HL-60 (cell line): ENCODE measurements at regions not wholly inside any gene's neighbourhood (a gene's known extent, or its start where the extent isn't known, plus 50 kb on each side); places are given as distances from the start of the nearest gene placed in this dataset.

ENCODE experiments used
- DNase-seq, 2 experiments: peaks; one replicate each; pipeline ENCODE4 v3.0.0-alpha.2; 2010 to 2020; ENCODE audit warnings: low read depth in 1 of 2, low spot score in 1 of 2
- H3K27ac ChIP-seq: fragments of 250-450 bp; sonication (Bioruptor Pico); replicated peaks from 2 replicates; pipeline ENCODE4 v1.5.1; 2020; ENCODE audit warnings: mild to moderate bottlenecking, moderate library complexity
- H3K27me3 ChIP-seq: fragments of 250-450 bp; sonication (Bioruptor Pico); 2 replicates; pipeline ENCODE4 v1.5.1; 2021; ENCODE audit warnings: mild to moderate bottlenecking, moderate library complexity; ENCODE audit not compliant: insufficient read depth, poor library complexity, severe bottlenecking
- H3K4me3 ChIP-seq: replicated peaks from 2 replicates; pipeline ENCODE4 v1.5.1; 2011; ENCODE audit warnings: mild to moderate bottlenecking, control low read depth, low read length; ENCODE audit not compliant: insufficient read depth
- GABPA ChIP-seq: IDR thresholded peaks from 2 replicates; pipeline ENCODE4 v1.6.1; 2012; ENCODE audit warnings: low read depth
- POLR2AphosphoS5 ChIP-seq: IDR thresholded peaks from 2 replicates; pipeline ENCODE4 v1.6.1; 2012; ENCODE audit warnings: low read depth
- REST ChIP-seq: IDR thresholded peaks from 2 replicates; pipeline ENCODE4 v1.6.1; 2012; ENCODE audit warnings: low read depth; ENCODE audit not compliant: insufficient replicate concordance
- SPI1 ChIP-seq: IDR thresholded peaks from 2 replicates; pipeline ENCODE4 v1.6.1; 2012; ENCODE audit warnings: low read depth, mild to moderate bottlenecking, borderline replicate concordance
- TF ChIP-seq, protein P1 (sequence below): IDR thresholded peaks from one replicate; pipeline ENCODE4 v1.5.1; 2011; ENCODE audit warnings: low read length, control low read depth, inconsistent platforms; ENCODE audit not compliant: insufficient read depth

- TF ChIP-seq POLR2AphosphoS5 = no peak
- no peak for TF ChIP-seq GABPA
- TF ChIP-seq, protein P1, sequence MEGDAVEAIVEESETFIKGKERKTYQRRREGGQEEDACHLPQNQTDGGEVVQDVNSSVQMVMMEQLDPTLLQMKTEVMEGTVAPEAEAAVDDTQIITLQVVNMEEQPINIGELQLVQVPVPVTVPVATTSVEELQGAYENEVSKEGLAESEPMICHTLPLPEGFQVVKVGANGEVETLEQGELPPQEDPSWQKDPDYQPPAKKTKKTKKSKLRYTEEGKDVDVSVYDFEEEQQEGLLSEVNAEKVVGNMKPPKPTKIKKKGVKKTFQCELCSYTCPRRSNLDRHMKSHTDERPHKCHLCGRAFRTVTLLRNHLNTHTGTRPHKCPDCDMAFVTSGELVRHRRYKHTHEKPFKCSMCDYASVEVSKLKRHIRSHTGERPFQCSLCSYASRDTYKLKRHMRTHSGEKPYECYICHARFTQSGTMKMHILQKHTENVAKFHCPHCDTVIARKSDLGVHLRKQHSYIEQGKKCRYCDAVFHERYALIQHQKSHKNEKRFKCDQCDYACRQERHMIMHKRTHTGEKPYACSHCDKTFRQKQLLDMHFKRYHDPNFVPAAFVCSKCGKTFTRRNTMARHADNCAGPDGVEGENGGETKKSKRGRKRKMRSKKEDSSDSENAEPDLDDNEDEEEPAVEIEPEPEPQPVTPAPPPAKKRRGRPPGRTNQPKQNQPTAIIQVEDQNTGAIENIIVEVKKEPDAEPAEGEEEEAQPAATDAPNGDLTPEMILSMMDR = no peak
- no peak for DNase-seq
- Histone ChIP-seq H3K27ac (no peak overlapping the region), H3K4me3 (no peak overlapping the region), H3K27me3 (peaks cover 18% of the 10 kb centered on the region)
These were observed 178.2 kb downstream of the INHBB start for GRCh38 chr2:120524174-120524573.

DNA sequence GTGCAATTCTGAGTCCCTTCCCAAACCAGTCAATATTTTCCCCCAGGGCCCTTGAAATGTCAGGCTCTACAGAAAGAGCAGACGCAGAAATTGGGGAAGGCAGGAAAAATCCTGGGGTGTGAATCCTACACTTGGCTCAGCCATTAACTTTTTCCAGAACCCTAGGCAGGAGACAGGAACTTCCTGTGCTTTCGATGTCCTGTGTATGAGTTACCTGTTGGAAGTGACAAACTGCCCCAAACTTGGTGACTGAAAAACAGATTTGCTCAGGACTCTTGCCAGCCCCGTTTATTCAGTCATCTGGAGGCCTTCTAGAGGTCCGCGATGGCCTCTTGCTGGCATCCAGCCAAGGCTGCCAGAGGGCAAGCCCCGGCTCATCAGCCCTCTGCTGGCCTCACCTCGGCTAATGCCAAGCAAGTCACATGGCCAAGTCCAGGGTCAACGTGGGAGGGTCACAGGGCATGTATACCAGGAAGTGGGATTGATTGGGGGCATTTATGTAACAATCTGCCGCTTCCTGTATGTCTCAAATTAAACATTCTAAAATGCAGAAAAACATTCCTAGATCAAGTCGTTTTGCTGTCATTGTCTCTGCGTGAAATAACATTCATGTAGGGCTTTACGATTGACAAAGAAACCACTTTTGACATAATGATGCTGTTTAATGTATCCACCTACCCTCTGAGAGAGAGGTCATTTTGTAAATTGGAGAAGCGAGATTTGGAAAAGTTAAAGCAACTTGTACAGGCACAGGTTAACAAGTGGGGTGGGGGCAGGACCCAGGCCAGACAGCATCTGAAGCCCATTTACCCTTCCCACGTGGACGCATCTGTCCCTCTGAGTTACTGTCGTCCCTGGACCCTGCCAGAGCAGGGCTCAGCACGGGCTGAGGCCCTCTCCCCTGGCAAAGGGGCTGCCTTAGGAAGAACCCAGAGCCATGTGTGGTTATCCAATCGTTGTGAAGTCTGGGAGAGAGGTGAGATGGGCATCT is 179.4 kb downstream of the INHBB start:
- no peak overlapping the region for H3K4me3 ChIP-seq
- TF ChIP-seq SPI1 (no peak), POLR2AphosphoS5 (no peak)
- H3K27ac ChIP-seq = no peak overlapping the region
- no peak for DNase-seq
- H3K27me3 ChIP-seq = peaks cover 18% of the 10 kb centered on the region

- Histone ChIP-seq H3K27me3 (peaks cover 18% of the 10 kb centered on the region), H3K27ac (no peak overlapping the region), H3K4me3 (no peak overlapping the region)
- TF ChIP-seq, protein P1 = no peak
- TF ChIP-seq GABPA = no peak
- TF ChIP-seq POLR2AphosphoS5 = no peak
- TF ChIP-seq REST = no peak
- TF ChIP-seq SPI1 = no peak
- DNase-seq = no peak
These were observed 180.2 kb downstream of the INHBB start for GRCh38 chr2:120526047-120526562.

DNA sequence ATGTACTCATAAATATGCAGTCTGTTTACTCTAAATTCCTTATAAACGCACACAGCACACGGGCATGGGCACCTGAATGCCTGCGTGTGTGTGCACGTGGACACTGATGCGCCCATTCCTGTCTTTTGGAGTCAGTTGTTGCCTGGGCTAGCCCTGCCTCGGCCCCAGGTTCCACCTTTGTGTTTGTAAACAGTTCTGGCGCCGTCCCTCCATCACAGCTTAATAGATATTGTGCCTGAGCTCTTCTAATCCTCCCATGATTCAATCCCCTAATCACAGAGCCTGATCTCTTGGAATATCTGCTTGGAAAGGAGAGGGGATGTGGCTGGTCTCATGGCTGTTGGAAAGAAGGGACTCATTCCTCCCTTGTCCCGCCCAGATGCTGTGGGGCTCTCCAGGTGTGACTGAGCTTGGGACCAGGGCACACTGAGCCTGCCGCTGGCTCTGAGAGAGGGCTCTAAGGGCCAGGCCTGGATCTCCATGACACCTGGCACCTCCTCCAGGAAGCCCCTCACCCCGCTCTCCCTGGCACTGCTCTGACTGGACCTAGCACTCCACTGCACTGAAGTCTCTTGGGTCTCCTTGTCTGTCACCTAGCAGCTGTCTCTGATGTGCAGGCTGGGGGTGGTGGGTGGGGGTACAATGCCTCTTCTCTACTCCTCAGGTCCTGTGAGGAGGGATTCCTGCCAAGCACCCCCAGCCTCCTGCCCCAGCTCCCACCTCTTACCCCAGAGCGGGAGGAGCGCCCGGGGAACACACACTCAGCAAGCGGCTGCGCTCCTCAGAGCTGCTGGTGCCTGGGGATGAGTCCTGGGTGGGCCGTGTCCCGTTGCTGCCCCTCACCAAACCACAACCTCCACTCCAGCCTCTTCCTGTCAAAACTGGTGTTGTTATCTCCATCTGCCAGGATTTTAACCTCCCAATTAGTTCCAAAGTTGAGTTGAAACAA is 181.3 kb downstream of the INHBB start:
- Histone ChIP-seq H3K27me3 (peaks cover 13% of the 10 kb centered on the region), H3K27ac (no peak overlapping the region), H3K4me3 (no peak overlapping the region)
- TF ChIP-seq, protein P1 = no peak
- no peak for TF ChIP-seq SPI1
- TF ChIP-seq POLR2AphosphoS5 = no peak
- TF ChIP-seq GABPA = no peak
- TF ChIP-seq REST = no peak
- no peak for DNase-seq
